ENCODE measurements at regions not wholly inside any gene's neighbourhood (a gene's known extent, or its start where the extent isn't known, plus 50 kb on each side); places are given as distances from the start of the nearest gene placed in this dataset.

DNA sequence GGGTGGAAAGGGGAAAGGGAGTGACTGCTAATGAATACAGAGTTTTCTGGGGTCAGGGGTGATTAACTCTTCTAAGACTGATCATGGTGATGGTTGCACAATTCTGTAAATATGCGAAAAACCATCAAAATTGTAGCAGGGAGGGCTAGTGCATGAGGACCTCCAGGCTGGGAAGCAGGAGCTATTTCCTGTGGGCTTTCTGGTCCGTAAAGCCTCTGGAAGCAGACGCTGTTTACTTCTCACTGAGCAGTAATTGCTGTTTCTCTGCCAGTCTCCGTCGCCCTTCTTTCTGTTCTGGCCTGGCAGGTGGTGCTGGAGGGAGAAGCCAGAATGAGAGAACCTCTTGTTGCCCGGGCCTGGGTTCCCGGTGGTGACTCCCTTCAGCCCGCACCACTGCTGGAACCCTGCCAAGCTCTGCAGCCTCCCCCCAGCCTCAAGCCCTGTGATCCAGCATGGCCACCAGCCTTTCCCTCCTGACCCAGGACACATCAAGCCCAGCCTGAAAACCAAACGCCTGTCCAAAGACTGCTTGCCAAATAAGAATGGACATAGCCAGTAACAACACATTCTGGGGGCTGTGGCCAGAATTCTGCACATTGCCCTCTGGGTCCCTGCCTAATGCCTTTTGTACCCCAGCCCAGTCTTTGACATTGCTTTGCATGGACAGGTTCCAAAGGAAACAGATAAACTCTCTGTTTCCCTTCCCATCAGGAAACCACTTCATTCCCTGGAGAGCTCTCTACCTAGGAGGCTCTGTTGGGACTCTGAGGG lies 201.0 kb upstream of the NAV2 start:
- no peak for DNase-seq

DNA sequence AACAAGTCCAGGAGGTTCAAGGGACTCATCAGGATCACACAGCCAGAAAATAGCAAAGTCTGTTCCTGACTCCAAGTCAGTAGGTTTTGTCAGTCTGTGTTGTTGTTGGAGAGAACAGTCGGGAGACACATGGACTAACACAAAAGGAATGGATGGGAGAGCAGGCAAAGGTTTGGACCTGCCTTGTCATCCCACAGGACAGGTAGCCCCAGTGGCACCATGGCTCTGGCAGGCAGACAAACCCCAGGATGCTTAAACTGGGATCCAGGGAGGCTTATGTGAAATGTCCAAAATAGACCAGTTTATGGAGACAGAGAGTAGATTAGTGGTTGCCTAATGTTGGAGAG lies 201.6 kb upstream of the NAV2 start:
- no peak for DNase-seq

DNA sequence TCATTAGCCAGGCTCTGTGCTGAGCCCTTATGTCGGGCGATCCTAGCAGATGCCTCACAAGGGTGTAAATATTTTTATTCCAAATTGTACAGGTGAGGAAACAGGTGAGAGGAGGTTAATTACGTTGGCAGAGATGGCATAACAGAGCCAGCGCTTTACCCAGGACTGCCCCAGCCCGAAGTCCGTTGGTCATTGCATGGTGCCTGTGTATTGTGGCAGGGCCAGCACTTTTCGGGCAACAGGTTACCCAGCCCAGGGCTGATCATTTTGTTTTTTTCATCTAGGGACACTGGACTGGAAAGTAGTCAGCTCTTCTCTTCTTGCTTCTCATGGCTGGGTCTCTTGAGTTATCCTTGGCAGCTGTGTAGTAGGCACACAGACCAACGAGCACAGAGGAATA lies 202.2 kb upstream of the NAV2 start:
- no peak for DNase-seq

DNA sequence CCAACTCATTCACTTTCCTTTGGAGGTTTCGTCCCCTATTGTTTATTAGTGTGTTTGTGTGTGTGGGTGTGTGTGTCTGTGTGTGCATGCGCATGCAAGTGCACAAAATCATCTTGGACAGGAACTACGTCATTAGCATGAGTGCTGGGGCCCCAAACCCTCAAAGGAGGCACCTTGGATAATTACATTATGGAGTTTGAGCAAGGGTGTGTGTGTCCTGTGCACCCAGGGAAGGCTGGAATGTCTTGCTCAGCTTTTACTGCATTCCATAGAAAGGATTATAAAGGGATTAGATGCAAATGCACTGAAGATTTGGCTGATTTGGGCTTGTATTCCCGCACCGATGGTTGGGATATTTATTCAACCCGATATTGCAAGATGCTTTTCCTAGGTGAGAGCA lies 203.4 kb upstream of the NAV2 start:
- DNase-seq: no peak

- DNase-seq: no peak
Measured at GRCh38 chr11:19508165-19508564, 204.5 kb upstream of the NAV2 start.

- DNase-seq: no peak
Measured at GRCh38 chr11:19506816-19507486, 205.7 kb upstream of the NAV2 start.

GRCh38 chr11:19502691-19503253 lies 209.9 kb upstream of the NAV2 start:
- DNase-seq: no peak

GRCh38 chr11:19501631-19502030 lies 211.0 kb upstream of the NAV2 start:
- no peak for DNase-seq

GRCh38 chr11:19499999-19500398 lies 212.6 kb upstream of the NAV2 start:
- DNase-seq: no peak

GRCh38 chr11:19499026-19499669 lies 213.5 kb upstream of the NAV2 start:
- no peak for DNase-seq

- DNase-seq: no peak
Measured at GRCh38 chr11:19493446-19494213, 219.0 kb upstream of the NAV2 start.

GRCh38 chr11:19482319-19483100 lies 230.1 kb upstream of the NAV2 start:
- no peak for DNase-seq

- no peak for DNase-seq
Measured at GRCh38 chr11:19480540-19480939, 232.1 kb upstream of the NAV2 start.

- no peak for DNase-seq
Measured at GRCh38 chr11:19478891-19479290, 233.7 kb upstream of the NAV2 start.

DNA sequence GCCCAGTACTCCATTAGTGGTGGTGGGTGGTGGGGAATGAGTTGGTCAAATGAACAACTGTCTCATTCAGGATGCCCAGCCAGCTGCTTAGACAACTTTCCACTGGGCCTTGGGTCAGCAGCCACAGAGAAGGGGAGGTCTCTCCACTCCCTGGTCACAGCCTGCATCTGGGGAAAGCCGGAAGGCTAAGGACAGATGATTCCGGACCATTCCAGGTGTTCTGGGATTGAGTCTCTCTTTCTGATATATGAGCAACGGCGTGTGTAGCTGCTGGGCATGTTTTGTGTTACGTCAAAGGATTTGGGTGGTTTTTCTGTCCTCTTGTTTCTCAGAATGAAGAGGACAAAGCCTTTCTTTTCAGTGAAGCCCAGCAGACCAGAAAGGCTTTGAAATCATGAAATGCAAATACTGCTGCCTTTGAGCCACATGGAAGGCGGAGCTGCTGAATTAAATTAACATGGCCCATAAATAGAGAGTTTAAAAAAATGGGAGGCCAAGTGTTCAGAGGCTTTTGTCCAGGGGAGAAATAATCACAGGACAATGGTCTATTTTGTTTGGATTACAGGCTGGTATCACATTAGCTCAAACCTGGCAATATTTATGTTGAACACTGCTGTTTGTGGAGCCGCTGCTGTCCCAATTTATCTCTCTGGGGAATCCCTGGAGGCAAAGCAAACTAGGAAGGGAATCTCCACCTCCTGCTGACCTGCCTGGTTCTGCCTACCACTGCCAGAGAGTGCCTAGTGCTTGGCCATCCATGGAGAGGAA lies 234.4 kb upstream of the E2F8 start:
- no peak for DNase-seq

- DNase-seq: no peak
Measured at GRCh38 chr11:19474211-19474610, 233.5 kb upstream of the E2F8 start.

DNA sequence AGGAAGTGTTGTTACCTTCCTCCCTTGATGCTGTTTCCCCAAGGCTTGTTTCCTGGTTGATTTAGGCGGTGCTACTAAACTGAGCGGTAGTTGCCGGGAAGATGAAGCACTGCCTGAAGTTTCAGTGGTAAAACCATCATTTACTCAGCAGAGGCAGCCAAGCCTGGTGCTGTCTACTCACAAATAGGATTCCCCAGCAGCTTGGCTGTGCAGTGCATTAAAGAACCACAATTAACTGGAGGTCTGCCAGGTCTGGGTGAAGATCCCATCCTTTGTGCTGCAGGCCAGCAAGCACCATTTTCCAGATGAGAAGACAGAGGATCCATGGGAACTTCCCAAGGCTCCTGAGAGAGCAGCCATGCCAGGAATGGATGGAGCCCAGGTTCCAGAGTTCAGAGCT lies 231.9 kb upstream of the E2F8 start:
- DNase-seq: no peak

DNA sequence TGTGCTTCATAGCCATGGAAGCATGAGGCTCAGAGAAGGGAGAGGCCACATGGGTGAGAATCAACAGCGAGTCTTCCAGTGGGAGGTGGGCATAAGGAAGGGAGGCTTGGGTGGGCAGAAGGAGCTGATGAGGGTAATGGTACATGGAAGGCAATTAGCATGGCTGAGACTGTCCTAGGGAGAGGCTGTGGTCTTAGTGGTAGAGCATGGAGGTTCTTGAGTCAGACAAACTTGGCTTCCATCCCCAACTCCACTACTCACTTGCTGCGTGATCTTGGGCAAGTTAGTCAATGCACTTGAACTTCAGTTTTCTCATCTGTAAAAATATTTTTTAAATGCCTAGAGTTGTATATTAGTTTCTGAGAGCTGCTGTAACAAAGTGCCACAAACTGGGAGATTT lies 227.2 kb upstream of the E2F8 start:
- no peak for DNase-seq

GRCh38 chr11:19466314-19466713 lies 225.6 kb upstream of the E2F8 start:
- DNase-seq: no peak

DNA sequence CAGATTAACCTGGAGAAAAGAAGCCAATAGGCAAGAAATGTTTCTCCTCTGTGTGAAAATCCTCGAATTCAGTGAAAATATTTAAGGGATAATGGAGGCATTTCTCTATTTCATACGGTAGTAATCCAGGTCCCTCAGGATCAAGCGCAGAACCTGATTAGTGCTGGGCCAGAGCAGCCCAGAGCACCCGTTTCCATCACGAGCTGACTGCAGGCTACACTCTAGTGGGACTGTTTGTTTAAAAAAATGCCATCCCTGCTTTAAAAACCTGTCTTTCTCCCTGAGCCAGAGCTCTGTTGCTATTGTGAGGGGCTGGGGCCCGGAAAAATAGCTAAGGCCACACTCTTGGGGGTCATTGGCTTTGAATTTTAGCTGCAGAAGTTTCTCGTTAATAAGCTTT lies 223.2 kb upstream of the E2F8 start:
- no peak for DNase-seq

GRCh38 chr11:19460718-19461405 lies 220.1 kb upstream of the E2F8 start:
- DNase-seq: no peak

All from stimulated activated CD4-positive, alpha-beta T cell treated with anti-CD3 and anti-CD28 coated beads, Interleukin-2, amount 100 ng/mL, for 24 hours (primary cell).